ENCODE measurements at regions not wholly inside any gene's neighbourhood (a gene's known extent, or its start where the extent isn't known, plus 50 kb on each side); places are given as distances from the start of the nearest gene placed in this dataset.

GRCh38 chr13:81713201-81713600, 1372.3 kb upstream of the SPRY2 start:
- H3K9me3 ChIP-seq (ENCODE audit: severe bottlenecking) = no peaks in the 10 kb centered on the region
- no peaks in the 10 kb centered on the region for H3K36me3 ChIP-seq (ENCODE audit: low read depth)
- DNase-seq (ENCODE audit: low spot score) (no peak), ATAC-seq (ENCODE audit: low read depth) (no peak)
- no peak overlapping the region for H3K27ac ChIP-seq (ENCODE audit: poor library complexity, severe bottlenecking)
- H3K27me3 ChIP-seq (ENCODE audit: insufficient read depth, poor library complexity, severe bottlenecking) = no peaks in the 10 kb centered on the region
- H3K4me3 ChIP-seq (ENCODE audit: severe bottlenecking) = no peak overlapping the region
- H3K4me1 ChIP-seq (ENCODE audit: insufficient read depth, poor library complexity, severe bottlenecking) = no peaks in the 10 kb centered on the region
- TF ChIP-seq CTCF (IDR thresholded peaks at IDR 0.05; ENCODE audit: poor library complexity, severe bottlenecking) = no peak

- H3K4me1 ChIP-seq (ENCODE audit: insufficient read depth, poor library complexity, severe bottlenecking) = no peaks in the 10 kb centered on the region
- H3K36me3 ChIP-seq (ENCODE audit: low read depth) = no peaks in the 10 kb centered on the region
- ATAC-seq (ENCODE audit: low read depth) (no peak), DNase-seq (ENCODE audit: low spot score) (no peak)
- H3K4me3 ChIP-seq (ENCODE audit: severe bottlenecking) = no peak overlapping the region
- H3K27ac ChIP-seq (ENCODE audit: poor library complexity, severe bottlenecking) = no peak overlapping the region
- TF ChIP-seq CTCF (IDR thresholded peaks at IDR 0.05; ENCODE audit: poor library complexity, severe bottlenecking) = no peak
- H3K27me3 ChIP-seq (ENCODE audit: insufficient read depth, poor library complexity, severe bottlenecking) = no peaks in the 10 kb centered on the region
- H3K9me3 ChIP-seq (ENCODE audit: severe bottlenecking) = no peaks in the 10 kb centered on the region
Observed at GRCh38 chr13:81697826-81698225, 1356.9 kb upstream of the SPRY2 start.

GRCh38 chr13:81686877-81687276, 1346.0 kb upstream of the SPRY2 start:
- Histone ChIP-seq H3K9me3 (ENCODE audit: severe bottlenecking) (no peaks in the 10 kb centered on the region), H3K27me3 (ENCODE audit: insufficient read depth, poor library complexity, severe bottlenecking) (no peaks in the 10 kb centered on the region), H3K4me3 (ENCODE audit: severe bottlenecking) (no peak overlapping the region), H3K36me3 (ENCODE audit: low read depth) (no peaks in the 10 kb centered on the region), H3K27ac (ENCODE audit: poor library complexity, severe bottlenecking) (no peak overlapping the region), H3K4me1 (ENCODE audit: insufficient read depth, poor library complexity, severe bottlenecking) (no peaks in the 10 kb centered on the region)
- DNase-seq (ENCODE audit: low spot score) (no peak), ATAC-seq (ENCODE audit: low read depth) (no peak)
- no peak for TF ChIP-seq CTCF (IDR thresholded peaks at IDR 0.05; ENCODE audit: poor library complexity, severe bottlenecking)

GRCh38 chr13:81683521-81683920, 1342.6 kb upstream of the SPRY2 start:
- no peaks in the 10 kb centered on the region for H3K4me1 ChIP-seq (ENCODE audit: insufficient read depth, poor library complexity, severe bottlenecking)
- ATAC-seq (ENCODE audit: low read depth) (no peak), DNase-seq (ENCODE audit: low spot score) (no peak)
- TF ChIP-seq CTCF (IDR thresholded peaks at IDR 0.05; ENCODE audit: poor library complexity, severe bottlenecking) = no peak
- H3K4me3 ChIP-seq (ENCODE audit: severe bottlenecking) = no peak overlapping the region
- H3K9me3 ChIP-seq (ENCODE audit: severe bottlenecking) = no peaks in the 10 kb centered on the region
- H3K27me3 ChIP-seq (ENCODE audit: insufficient read depth, poor library complexity, severe bottlenecking) = no peaks in the 10 kb centered on the region
- H3K27ac ChIP-seq (ENCODE audit: poor library complexity, severe bottlenecking) = no peak overlapping the region
- no peaks in the 10 kb centered on the region for H3K36me3 ChIP-seq (ENCODE audit: low read depth)

- no peaks in the 10 kb centered on the region for H3K9me3 ChIP-seq (ENCODE audit: severe bottlenecking)
- ATAC-seq (ENCODE audit: low read depth) (no peak), DNase-seq (ENCODE audit: low spot score) (no peak)
- no peak for TF ChIP-seq CTCF (IDR thresholded peaks at IDR 0.05; ENCODE audit: poor library complexity, severe bottlenecking)
- no peak overlapping the region for H3K27ac ChIP-seq (ENCODE audit: poor library complexity, severe bottlenecking)
- no peak overlapping the region for H3K4me3 ChIP-seq (ENCODE audit: severe bottlenecking)
- no peaks in the 10 kb centered on the region for H3K4me1 ChIP-seq (ENCODE audit: insufficient read depth, poor library complexity, severe bottlenecking)
- no peaks in the 10 kb centered on the region for H3K27me3 ChIP-seq (ENCODE audit: insufficient read depth, poor library complexity, severe bottlenecking)
- no peaks in the 10 kb centered on the region for H3K36me3 ChIP-seq (ENCODE audit: low read depth)
Observed at GRCh38 chr13:81682081-81682630, 1341.2 kb upstream of the SPRY2 start.
